GM12878 (cell line): ENCODE measurements at regions not wholly inside any gene's neighbourhood (a gene's known extent, or its start where the extent isn't known, plus 50 kb on each side); places are given as distances from the start of the nearest gene placed in this dataset.

Source experiments
- ATAC-seq: fragments of 200-7000 bp; cut with Tn5 transposase; 3 replicates; pipeline ENCODE4 v1.9.1; 2020; ENCODE audit warnings: mild to moderate bottlenecking, moderate library complexity
- BruUV-seq: library from RNA; stranded (reverse); fragments of 400-500 nt; replicated peaks from 2 replicates; lab custom pipeline; 2021; lab: Mats Ljungman, UMichigan
- CTCF ChIA-PET: fragments of 300-600 bp; sonication (Branson Sonifier 250); formaldehyde crosslinking; extraction: SDS; loops from one replicate; lab custom pipeline; 2021; ENCODE audit warnings: inconsistent platforms; lab: Yijun Ruan, JAX
- POLR2A ChIA-PET: fragments of 350-600 bp; formaldehyde crosslinking; extraction: SDS; loops from one replicate; lab custom pipeline; 2021; ENCODE audit warnings: inconsistent platforms; lab: Charles Lee
- RAD21 ChIA-PET: fragments of 300-600 bp; sonication (Branson Sonifier 250); formaldehyde crosslinking; loops from one replicate; lab custom pipeline; 2023; ENCODE audit warnings: antibody characterized with exemption; ENCODE audit not compliant: unreplicated experiment; lab: Charles Lee
- SMC1A ChIA-PET: fragments of 300-600 bp; sonication (Branson Sonifier 250); formaldehyde crosslinking; loops from one replicate; lab custom pipeline; 2023; ENCODE audit not compliant: unreplicated experiment, uncharacterized antibody; lab: Charles Lee
- DNase-seq: peaks from one replicate; pipeline ENCODE4 v3.0.0-alpha.2; 2011; ENCODE audit warnings: low read depth, low spot score
- FAIRE-seq: peaks from 3 replicates; lab custom pipeline; 2011; peaks lifted over from hg19 to GRCh38; lab: Jason Lieb, UNC
- H2AFZ ChIP-seq: 2 replicates; pipeline ENCODE4 v1.6.0; 2011; ENCODE audit warnings: low read depth, low read length, control low read depth; ENCODE audit not compliant: control insufficient read depth
- H3K27ac ChIP-seq: 2 replicates; pipeline ENCODE4 v1.5.1; 2011; ENCODE audit warnings: control low read depth; ENCODE audit not compliant: control insufficient read depth, insufficient read depth
- H3K27me3 ChIP-seq, 2 experiments: replicated peaks in 1 of 2; 2 replicates each; pipeline versions ENCODE4 v1.6.0 to v1.6.1; 2011; ENCODE audit warnings: low read length in 1 of 2; ENCODE audit not compliant: control insufficient read depth in 2 of 2, insufficient read depth in 2 of 2
- H3K36me3 ChIP-seq, 2 experiments: 2 replicates each; pipeline ENCODE4 v1.5.1; 2011; ENCODE audit warnings: low read length in 1 of 2; ENCODE audit not compliant: control insufficient read depth in 2 of 2, insufficient read depth in 2 of 2
- H3K4me1 ChIP-seq: 2 replicates; pipeline ENCODE4 v1.6.1; 2011; ENCODE audit warnings: mild to moderate bottlenecking, low read length, moderate library complexity, mixed read lengths; ENCODE audit not compliant: control insufficient read depth, insufficient read depth
- H3K4me2 ChIP-seq: 2 replicates; pipeline ENCODE4 v1.6.0; 2011; ENCODE audit warnings: control low read depth; ENCODE audit not compliant: control insufficient read depth, insufficient read depth
- H3K4me3 ChIP-seq: fragments of 200-600 bp; sonication (generic); 2 replicates; pipeline ENCODE4 v1.5.1; 2016
- H3K79me2 ChIP-seq: 2 replicates; pipeline ENCODE4 v1.6.0; 2011; ENCODE audit warnings: low read length; ENCODE audit not compliant: control insufficient read depth, insufficient read depth
- H3K9ac ChIP-seq: 2 replicates; pipeline ENCODE4 v1.8.0; 2011; ENCODE audit warnings: low read length, control low read depth, mixed read lengths; ENCODE audit not compliant: control insufficient read depth, insufficient read depth
- H3K9me3 ChIP-seq: replicated peaks from 3 replicates; pipeline ENCODE4 v1.5.1; 2011; ENCODE audit warnings: mild to moderate bottlenecking, low read length; ENCODE audit not compliant: control insufficient read depth, insufficient read depth
- H4K20me1 ChIP-seq: 2 replicates; pipeline ENCODE4 v1.6.0; 2011; ENCODE audit not compliant: control insufficient read depth, insufficient read depth
- ETV6 ChIP-seq, 2 experiments: fragments of 450-650 bp in 1 of 2; IDR thresholded peaks in 1 of 2; conservative IDR thresholded peaks in 1 of 2; 2 replicates each; pipeline ENCODE4 v1.6.1; 2014; ENCODE audit warnings: antibody characterized with exemption in 1 of 2, borderline replicate concordance in 1 of 2, low read depth in 1 of 2, mild to moderate bottlenecking in 1 of 2, moderate library complexity in 1 of 2
- IKZF1 ChIP-seq: fragments of 450-650 bp; conservative IDR thresholded peaks from 2 replicates; pipeline ENCODE4 v1.6.1; 2017; ENCODE audit warnings: antibody characterized with exemption, mild to moderate bottlenecking
- KAT2A ChIP-seq: conservative IDR thresholded peaks from 2 replicates; pipeline ENCODE4 v1.6.1; 2011; ENCODE audit warnings: low read depth, low read length; ENCODE audit not compliant: control insufficient read depth
- NBN ChIP-seq: fragments of 450-650 bp; IDR thresholded peaks from 2 replicates; pipeline ENCODE4 v1.6.1; 2016
- NR2C2 ChIP-seq: IDR thresholded peaks from 2 replicates; pipeline ENCODE4 v1.6.1; 2011; ENCODE audit warnings: borderline replicate concordance, low read depth; ENCODE audit not compliant: control insufficient read depth, insufficient read length
- RAD51 ChIP-seq: fragments of 450-650 bp; IDR thresholded peaks from 2 replicates; pipeline ENCODE4 v1.6.1; 2016; ENCODE audit warnings: moderate library complexity, mild to moderate bottlenecking, inconsistent platforms
- RCOR1 ChIP-seq: conservative IDR thresholded peaks from 2 replicates; pipeline ENCODE4 v1.6.1; 2012; ENCODE audit warnings: low read depth, low read length, improper control_type of control experiment
- RFX5 ChIP-seq: IDR thresholded peaks from 2 replicates; pipeline ENCODE4 v1.6.1; 2011; ENCODE audit warnings: low read depth, low read length, improper control_type of control experiment
- SREBF1 ChIP-seq: IDR thresholded peaks from 2 replicates; pipeline ENCODE4 v1.6.1; 2012; ENCODE audit warnings: mild to moderate bottlenecking, low read length
- YY1 ChIP-seq: IDR thresholded peaks from 2 replicates; pipeline ENCODE4 v1.6.1; 2011; ENCODE audit warnings: low read depth, mild to moderate bottlenecking, low read length
- WGBS: methylation state at CpG from one replicate; pipeline ENCODE4 v1.1.6; 2016; ENCODE audit warnings: low lambda C conversion rate; ENCODE audit not compliant: insufficient replicate concordance, insufficient coverage; ENCODE audit errors: missing lambda C conversion rate; 5-methylcytosine and 5-hydroxymethylcytosine counted together
- in situ Hi-C: fragments of 300-500 bp; cut with MboI; formaldehyde crosslinking; loops from 9 replicates; pipeline ENCODE4 v1.14.3; 2018; ENCODE audit warnings: mixed read lengths
- intact Hi-C: fragments of 100-400 bp; cut with micrococcal nuclease; formaldehyde crosslinking; loops from one replicate; pipeline ENCODE4 v1.14.2; 2022; ENCODE audit not compliant: unreplicated experiment
- TF ChIP-seq, protein P1 (sequence below): IDR thresholded peaks from 2 replicates; pipeline ENCODE4 v1.6.1; 2012; ENCODE audit warnings: low read length, inconsistent platforms
- TF ChIP-seq, protein P2 (sequence below): fragments of 450-650 bp; IDR thresholded peaks from 2 replicates; pipeline ENCODE4 v1.6.1; 2016; ENCODE audit warnings: mild to moderate bottlenecking
- TF ChIP-seq, protein P3 (sequence below): fragments of 450-650 bp; IDR thresholded peaks from 2 replicates; pipeline ENCODE4 v1.6.1; 2016; ENCODE audit warnings: mild to moderate bottlenecking

DNA sequence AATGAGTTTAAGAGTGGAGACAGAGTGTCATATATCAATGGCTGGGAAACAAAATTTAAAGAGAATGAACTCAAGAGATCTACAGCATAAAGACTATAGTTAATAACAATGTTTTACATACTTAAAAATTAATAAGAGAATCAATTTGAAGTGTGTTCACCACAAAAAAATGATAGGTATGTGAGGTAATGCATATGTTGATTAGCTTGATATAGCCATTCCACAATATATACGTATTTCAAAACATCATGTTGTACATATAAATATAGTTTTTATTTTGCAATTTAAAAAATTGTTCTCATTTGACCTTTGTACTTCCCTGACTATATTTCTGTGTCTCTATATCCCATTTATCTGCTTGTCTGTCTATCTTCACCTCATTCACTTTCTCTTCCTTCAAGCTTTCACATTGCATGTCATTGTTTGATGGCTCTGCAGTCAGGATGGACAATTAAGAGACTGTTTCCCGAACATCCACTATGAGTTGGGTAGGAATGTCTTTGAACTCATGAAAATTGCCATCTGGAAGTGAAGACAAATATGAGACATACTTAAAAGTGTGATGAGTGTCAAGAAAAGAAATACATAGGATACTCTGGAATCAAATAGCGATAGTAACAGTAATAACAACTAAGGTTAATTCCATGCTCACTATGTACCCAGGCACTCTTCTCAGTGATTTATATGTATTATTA, 359.9 kb upstream of the ACTBL2 start:
- H3K4me3 ChIP-seq, result no peak overlapping the region
- no peaks in the 10 kb centered on the region for H3K36me3 ChIP-seq
- no peaks in the 10 kb centered on the region for H4K20me1 ChIP-seq
- ChIA-PET SMC1A (no interaction called here), POLR2A (no interaction called here), CTCF (no interaction called here)
- no peak overlapping the region for H3K9ac ChIP-seq
- H3K27ac ChIP-seq, result no peak overlapping the region
- no peak for TF ChIP-seq ETV6 (conservative IDR thresholded peaks at IDR 0.05 in 1 of 2, IDR thresholded peaks at IDR 0.05 in 1 of 2; ENCODE audit: borderline replicate concordance in 1 of 2, low read depth in 1 of 2)
- TF ChIP-seq, protein P1, sequence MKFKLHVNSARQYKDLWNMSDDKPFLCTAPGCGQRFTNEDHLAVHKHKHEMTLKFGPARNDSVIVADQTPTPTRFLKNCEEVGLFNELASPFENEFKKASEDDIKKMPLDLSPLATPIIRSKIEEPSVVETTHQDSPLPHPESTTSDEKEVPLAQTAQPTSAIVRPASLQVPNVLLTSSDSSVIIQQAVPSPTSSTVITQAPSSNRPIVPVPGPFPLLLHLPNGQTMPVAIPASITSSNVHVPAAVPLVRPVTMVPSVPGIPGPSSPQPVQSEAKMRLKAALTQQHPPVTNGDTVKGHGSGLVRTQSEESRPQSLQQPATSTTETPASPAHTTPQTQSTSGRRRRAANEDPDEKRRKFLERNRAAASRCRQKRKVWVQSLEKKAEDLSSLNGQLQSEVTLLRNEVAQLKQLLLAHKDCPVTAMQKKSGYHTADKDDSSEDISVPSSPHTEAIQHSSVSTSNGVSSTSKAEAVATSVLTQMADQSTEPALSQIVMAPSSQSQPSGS, result no peak
- TF ChIP-seq RCOR1, result no peak
- no peak for TF ChIP-seq RFX5
- TF ChIP-seq YY1, result no peak
- no peak for TF ChIP-seq IKZF1
- no peak for TF ChIP-seq NBN
- TF ChIP-seq RAD51, result no peak
- TF ChIP-seq, protein P2, sequence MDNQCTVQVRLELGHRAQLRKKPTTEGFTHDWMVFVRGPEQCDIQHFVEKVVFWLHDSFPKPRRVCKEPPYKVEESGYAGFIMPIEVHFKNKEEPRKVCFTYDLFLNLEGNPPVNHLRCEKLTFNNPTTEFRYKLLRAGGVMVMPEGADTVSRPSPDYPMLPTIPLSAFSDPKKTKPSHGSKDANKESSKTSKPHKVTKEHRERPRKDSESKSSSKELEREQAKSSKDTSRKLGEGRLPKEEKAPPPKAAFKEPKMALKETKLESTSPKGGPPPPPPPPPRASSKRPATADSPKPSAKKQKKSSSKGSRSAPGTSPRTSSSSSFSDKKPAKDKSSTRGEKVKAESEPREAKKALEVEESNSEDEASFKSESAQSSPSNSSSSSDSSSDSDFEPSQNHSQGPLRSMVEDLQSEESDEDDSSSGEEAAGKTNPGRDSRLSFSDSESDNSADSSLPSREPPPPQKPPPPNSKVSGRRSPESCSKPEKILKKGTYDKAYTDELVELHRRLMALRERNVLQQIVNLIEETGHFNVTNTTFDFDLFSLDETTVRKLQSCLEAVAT, result no peak
- TF ChIP-seq, protein P3, sequence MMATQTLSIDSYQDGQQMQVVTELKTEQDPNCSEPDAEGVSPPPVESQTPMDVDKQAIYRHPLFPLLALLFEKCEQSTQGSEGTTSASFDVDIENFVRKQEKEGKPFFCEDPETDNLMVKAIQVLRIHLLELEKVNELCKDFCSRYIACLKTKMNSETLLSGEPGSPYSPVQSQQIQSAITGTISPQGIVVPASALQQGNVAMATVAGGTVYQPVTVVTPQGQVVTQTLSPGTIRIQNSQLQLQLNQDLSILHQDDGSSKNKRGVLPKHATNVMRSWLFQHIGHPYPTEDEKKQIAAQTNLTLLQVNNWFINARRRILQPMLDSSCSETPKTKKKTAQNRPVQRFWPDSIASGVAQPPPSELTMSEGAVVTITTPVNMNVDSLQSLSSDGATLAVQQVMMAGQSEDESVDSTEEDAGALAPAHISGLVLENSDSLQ, result no peak
- no peak for TF ChIP-seq NR2C2
- no peak for TF ChIP-seq SREBF1
- TF ChIP-seq KAT2A, result no peak
- TF ChIP-seq, all 136 proteins: peak for 0
- FAIRE-seq (no peak), ATAC-seq (no peak), DNase-seq (no peak)
- H2AFZ ChIP-seq, result no peak overlapping the region
- no peaks in the 10 kb centered on the region for H3K27me3 ChIP-seq
- no TSS peak for BruUV-seq
- no peaks in the 10 kb centered on the region for H3K4me1 ChIP-seq
- RAD21 ChIA-PET, result no interaction called here
- in situ Hi-C loops, result no loop called here
- intact Hi-C loops, result no loop called here
- H3K4me2 ChIP-seq, result no peak overlapping the region
- WGBS, result 15% methylated on average over 3 of the region's 3 CpGs
- no peaks in the 10 kb centered on the region for H3K9me3 ChIP-seq
- no peaks in the 10 kb centered on the region for H3K79me2 ChIP-seq
